Fibroblast of mammary gland (primary cell): ENCODE measurements at regions not wholly inside any gene's neighbourhood (a gene's known extent, or its start where the extent isn't known, plus 50 kb on each side); places are given as distances from the start of the nearest gene placed in this dataset.

Experiments
- DNase-seq: peaks from one replicate; pipeline ENCODE4 v3.0.0-alpha.2; 2010; ENCODE audit warnings: low read depth
- H3K4me3 ChIP-seq: 2 replicates; pipeline ENCODE4 v1.5.1; 2011; ENCODE audit warnings: low read depth, mild to moderate bottlenecking, low read length, moderate library complexity; ENCODE audit not compliant: control insufficient read depth
- CTCF ChIP-seq: conservative IDR thresholded peaks from 2 replicates; pipeline ENCODE4 v1.5.1; 2011; ENCODE audit warnings: low read depth, low read length, inconsistent platforms; ENCODE audit not compliant: control insufficient read depth, insufficient read depth

- no peak overlapping the region for H3K4me3 ChIP-seq
- no peak for TF ChIP-seq CTCF
- peak; percentile 40 for DNase-seq
Observed at GRCh38 chr1:53391982-53392381, 64.1 kb upstream of the LRP8 start.

GRCh38 chr1:53392460-53392859 lies 64.6 kb upstream of the LRP8 start:
- H3K4me3 ChIP-seq = no peak overlapping the region
- DNase-seq = no peak
- no peak for TF ChIP-seq CTCF

- TF ChIP-seq CTCF = peak; percentile 77
- peak; percentile 59 for DNase-seq
- H3K4me3 ChIP-seq = no peak overlapping the region
Observed at GRCh38 chr1:53393325-53393792, 65.5 kb upstream of the LRP8 start.

GRCh38 chr1:53394306-53394705 lies 64.9 kb upstream of the DMRTB1 start:
- H3K4me3 ChIP-seq = no peak overlapping the region
- no peak for TF ChIP-seq CTCF
- no peak for DNase-seq

GRCh38 chr1:53395671-53396215 lies 63.5 kb upstream of the DMRTB1 start:
- DNase-seq = no peak
- H3K4me3 ChIP-seq = no peak overlapping the region
- TF ChIP-seq CTCF = no peak

- TF ChIP-seq CTCF = no peak
- no peak for DNase-seq
- H3K4me3 ChIP-seq = no peak overlapping the region
Observed at GRCh38 chr1:53396573-53397268, 62.5 kb upstream of the DMRTB1 start.
